HCT116 (cell line): ENCODE measurements at regions not wholly inside any gene's neighbourhood (a gene's known extent, or its start where the extent isn't known, plus 50 kb on each side); places are given as distances from the start of the nearest gene placed in this dataset.

ENCODE experiments used
- ATAC-seq: fragments of 200-7000 bp; cut with Tn5 transposase; 2 replicates; pipeline ENCODE4 v1.9.1; 2020; ENCODE audit warnings: mild to moderate bottlenecking, moderate library complexity
- BruUV-seq: library from RNA; stranded (reverse); fragments of 400-500 nt; replicated peaks from 2 replicates; lab custom pipeline; 2021; lab: Mats Ljungman, UMichigan
- CTCF ChIA-PET: fragments of 300-600 bp; sonication (Branson Sonifier 250); formaldehyde crosslinking; loops from one replicate; lab custom pipeline; 2021; ENCODE audit warnings: antibody characterized with exemption; lab: Charles Lee
- POLR2A ChIA-PET: fragments of 300-600, 350-600 bp; sonication (Branson Sonifier 250); formaldehyde crosslinking; loops from one replicate; lab custom pipeline; 2021; ENCODE audit warnings: antibody characterized with exemption; lab: Charles Lee
- RAD21 ChIA-PET, 2 experiments: fragments of 300-600 bp; sonication (Branson Sonifier 250); formaldehyde crosslinking; loops; one replicate each; lab custom pipeline; 2023; ENCODE audit warnings: low total read pairs in 2 of 2; ENCODE audit not compliant: uncharacterized antibody in 2 of 2, unreplicated experiment in 2 of 2, low non-redundant PET in 1 of 2; lab: Charles Lee
- DNase-seq: peaks from one replicate; pipeline ENCODE4 v3.0.0-alpha.2; 2010; ENCODE audit warnings: low read depth, low spot score
- H2AFZ ChIP-seq: fragments of 200-600 bp; shearing (Covaris generic), sonication (generic); 2 replicates; pipeline ENCODE4 v1.6.1; 2017; ENCODE audit warnings: low read depth, mixed run types, mixed read lengths, antibody characterized with exemption, low read length; ENCODE audit not compliant: poor library complexity, severe bottlenecking
- H3K27ac ChIP-seq: 2 replicates; pipeline ENCODE4 v1.5.1; 2012; ENCODE audit warnings: low read depth, low read length
- H3K27me3 ChIP-seq: fragments of 200-600 bp; sonication (generic); 2 replicates; pipeline ENCODE4 v1.6.1; 2016; ENCODE audit warnings: mixed run types, low read length, mixed read lengths; ENCODE audit not compliant: insufficient read depth
- H3K36me3 ChIP-seq, 2 experiments: fragments of 200-500 bp in 1 of 2; fragments of 200-600 bp in 1 of 2; sonication (Bioruptor generic) in 1 of 2; sonication (generic) in 1 of 2; 2 replicates each; pipeline versions ENCODE4 v1.5.1 to v1.6.1; 2014 to 2016; ENCODE audit warnings: low read length in 2 of 2, inconsistent platforms in 1 of 2, mixed read lengths in 1 of 2, mixed run types in 1 of 2; ENCODE audit not compliant: insufficient read depth in 2 of 2, control insufficient read depth in 1 of 2
- H3K4me1 ChIP-seq, 2 experiments: fragments of 200-600 bp in 1 of 2; sonication (generic) in 1 of 2; 2 replicates each; pipeline versions ENCODE4 v1.5.1 to v1.6.1; 2012 to 2017; ENCODE audit warnings: low read length in 2 of 2, inconsistent platforms in 1 of 2, mild to moderate bottlenecking in 1 of 2, mixed read lengths in 1 of 2, mixed run types in 1 of 2, moderate library complexity in 1 of 2; ENCODE audit not compliant: insufficient read depth in 2 of 2, control insufficient read depth in 1 of 2
- H3K4me2 ChIP-seq: fragments of 200-600 bp; sonication (generic); 2 replicates; pipeline ENCODE4 v1.6.1; 2017; ENCODE audit warnings: mixed run types, low read length, mixed read lengths
- H3K4me3 ChIP-seq, 2 experiments: fragments of 200-600 bp in 1 of 2; sonication (generic) in 1 of 2; replicated peaks in 1 of 2; 2 replicates each; pipeline ENCODE4 v1.5.1; 2011 to 2016; ENCODE audit warnings: low read length in 2 of 2, control low read depth in 1 of 2, low read depth in 1 of 2, mild to moderate bottlenecking in 1 of 2, mixed read lengths in 1 of 2, mixed run types in 1 of 2
- H3K79me2 ChIP-seq: fragments of 200-600 bp; sonication (generic); 2 replicates; pipeline ENCODE4 v1.6.1; 2017; ENCODE audit warnings: mild to moderate bottlenecking, mixed run types, low read length, moderate library complexity, mixed read lengths; ENCODE audit not compliant: insufficient read depth
- H3K9ac ChIP-seq: fragments of 200-600 bp; sonication (generic); 2 replicates; pipeline ENCODE4 v1.6.1; 2016; ENCODE audit warnings: low read length, mixed read lengths
- H3K9me2 ChIP-seq: fragments of 200-600 bp; sonication (generic), shearing (Covaris generic); 2 replicates; pipeline ENCODE4 v1.6.1; 2017; ENCODE audit warnings: mixed run types, mild to moderate bottlenecking, moderate library complexity; ENCODE audit not compliant: insufficient read depth
- H3K9me3 ChIP-seq, 2 experiments: fragments of 200-500 bp in 1 of 2; fragments of 200-600 bp in 1 of 2; sonication (Bioruptor generic) in 1 of 2; sonication (generic) in 1 of 2; 2 replicates each; pipeline ENCODE4 v1.6.1; 2014 to 2017; ENCODE audit warnings: low read length in 2 of 2, mixed read lengths in 2 of 2, inconsistent platforms in 1 of 2, low read depth in 1 of 2, mild to moderate bottlenecking in 1 of 2, mixed run types in 1 of 2, moderate library complexity in 1 of 2; ENCODE audit not compliant: control insufficient read depth in 1 of 2, insufficient read depth in 1 of 2
- H4K20me1 ChIP-seq: fragments of 200-600 bp; sonication (generic), shearing (Covaris generic); 2 replicates; pipeline ENCODE4 v1.6.1; 2017; ENCODE audit warnings: mixed run types, mild to moderate bottlenecking, moderate library complexity; ENCODE audit not compliant: insufficient read depth
- CBX3 ChIP-seq: IDR thresholded peaks from 2 replicates; pipeline ENCODE4 v1.6.1; 2012; ENCODE audit warnings: low read depth
- CEBPB ChIP-seq: IDR thresholded peaks from 2 replicates; pipeline ENCODE4 v1.6.1; 2012; ENCODE audit warnings: low read depth
- CTCF ChIP-seq, 3 experiments: fragments of 200-600 bp in 1 of 3; sonication (generic) in 1 of 3; IDR thresholded peaks in 2 of 3; conservative IDR thresholded peaks in 1 of 3; 2 replicates each; pipeline ENCODE4 v1.5.1; 2012 to 2017; ENCODE audit warnings: low read depth in 2 of 3, low read length in 2 of 3, antibody characterized with exemption in 1 of 3, borderline replicate concordance in 1 of 3, control low read depth in 1 of 3, mild to moderate bottlenecking in 1 of 3, mixed read lengths in 1 of 3, mixed run types in 1 of 3, moderate library complexity in 1 of 3; ENCODE audit not compliant: insufficient read depth in 1 of 3
- EZH2 ChIP-seq: fragments of 200-600 bp; sonication (generic); IDR thresholded peaks from 2 replicates; pipeline ENCODE4 v1.6.1; 2017; ENCODE audit warnings: antibody characterized with exemption, mixed run types
- FOSL1 ChIP-seq: IDR thresholded peaks from 2 replicates; pipeline ENCODE4 v1.6.1; 2012; ENCODE audit warnings: low read depth
- JUND ChIP-seq: IDR thresholded peaks from 2 replicates; pipeline ENCODE4 v1.6.1; 2012
- REST ChIP-seq: IDR thresholded peaks from 2 replicates; pipeline ENCODE4 v1.6.1; 2012; ENCODE audit warnings: low read depth
- YY1 ChIP-seq: IDR thresholded peaks from 2 replicates; pipeline ENCODE4 v1.6.1; 2011; ENCODE audit warnings: low read length, low read depth, moderate library complexity, mild to moderate bottlenecking; ENCODE audit not compliant: insufficient replicate concordance; ENCODE audit errors: extremely low read depth
- ZBTB33 ChIP-seq: IDR thresholded peaks from 2 replicates; pipeline ENCODE4 v1.6.1; 2011; ENCODE audit warnings: mild to moderate bottlenecking, low read length, moderate library complexity; ENCODE audit not compliant: insufficient replicate concordance; ENCODE audit errors: extremely low read depth
- ZFX ChIP-seq: fragments of 450-650 bp; IDR thresholded peaks from 2 replicates; pipeline ENCODE4 v1.6.1; 2017
- ZNF274 ChIP-seq: fragments of 200-500 bp; sonication (Bioruptor generic); IDR thresholded peaks from 2 replicates; pipeline ENCODE4 v1.6.1; 2014; ENCODE audit warnings: mild to moderate bottlenecking, low read depth, low read length, inconsistent platforms
- intact Hi-C: fragments of 100-400 bp; cut with micrococcal nuclease; formaldehyde crosslinking; loops from 2 replicates; pipeline ENCODE4 v1.10.0; 2022

- TF ChIP-seq CBX3 = no peak
- no peak for TF ChIP-seq ZFX
Measured at GRCh38 chr5:162752612-162753011, 684.8 kb upstream of the CCNG1 start (continued).

- no peak for TF ChIP-seq ZNF274
- Histone ChIP-seq H3K4me3 (no peak overlapping the region), H3K4me2 (no peak overlapping the region), H3K4me1 (no peaks in the 10 kb centered on the region), H4K20me1 (no peaks in the 10 kb centered on the region), H3K36me3 (no peaks in the 10 kb centered on the region), H3K79me2 (no peaks in the 10 kb centered on the region), H3K9me2 (no peaks in the 10 kb centered on the region), H2AFZ (no peak overlapping the region), H3K9me3 (no peaks in the 10 kb centered on the region; a peak in 1 of 4 replicates), H3K27ac (no peak overlapping the region), H3K27me3 (no peaks in the 10 kb centered on the region), H3K9ac (no peak overlapping the region)
- RAD21 ChIA-PET = no interaction called here
- no TSS peak for BruUV-seq
- ATAC-seq = no peak
- intact Hi-C loops = no loop called here
- CTCF ChIA-PET = no interaction called here
- DNase-seq = no peak
- POLR2A ChIA-PET = no interaction called here
Measured at GRCh38 chr5:162762119-162762518, 675.3 kb upstream of the CCNG1 start.

GRCh38 chr5:162769019-162769418, 668.4 kb upstream of the CCNG1 start:
- Histone ChIP-seq H3K27me3 (no peaks in the 10 kb centered on the region), H3K9ac (no peak overlapping the region), H3K9me3 (peaks cover 0 to 18% of the 10 kb centered on the region in 2 experiments; a peak in 2 of 4 replicates), H3K9me2 (no peaks in the 10 kb centered on the region), H2AFZ (no peak overlapping the region), H3K4me2 (no peak overlapping the region), H4K20me1 (no peaks in the 10 kb centered on the region), H3K4me1 (no peaks in the 10 kb centered on the region), H3K79me2 (no peaks in the 10 kb centered on the region), H3K27ac (no peak overlapping the region), H3K36me3 (no peaks in the 10 kb centered on the region), H3K4me3 (no peak overlapping the region)
- no TSS peak for BruUV-seq
- ATAC-seq (no peak), DNase-seq (no peak)
- ChIA-PET RAD21 (no interaction called here), POLR2A (no interaction called here), CTCF (no interaction called here)
- intact Hi-C loops = no loop called here
- TF ChIP-seq CTCF (IDR thresholded peaks at IDR 0.05 in 2 of 3, conservative IDR thresholded peaks at IDR 0.05 in 1 of 3; ENCODE audit: borderline replicate concordance in 1 of 3, insufficient read depth in 1 of 3, low read depth in 2 of 3, low read length in 2 of 3) (no peak), JUND (no peak), ZNF274 (no peak), EZH2 (no peak), YY1 (no peak), CEBPB (no peak), FOSL1 (no peak), REST (no peak), ZBTB33 (no peak)
